Medulla oblongata (tissue), 1 donor: ENCODE measurements at regions not wholly inside any gene's neighbourhood (a gene's known extent, or its start where the extent isn't known, plus 50 kb on each side); places are given as distances from the start of the nearest gene placed in this dataset.

ENCODE experiments used
- DNase-seq: peaks from one replicate; pipeline ENCODE4 v3.0.0-alpha.2; 2015; ENCODE audit errors: extremely low spot score

GRCh38 chr5:2493356-2493755 is 258.1 kb downstream of the IRX2 start:
- no peak for DNase-seq

- no peak for DNase-seq
These were observed 259.0 kb downstream of the IRX2 start for GRCh38 chr5:2492476-2492875.

- no peak for DNase-seq
These were observed 259.6 kb downstream of the IRX2 start for GRCh38 chr5:2491846-2492245.

- DNase-seq, result no peak
These were observed 262.2 kb downstream of the IRX2 start for GRCh38 chr5:2489306-2489705.

GRCh38 chr5:2488593-2488992 is 262.9 kb downstream of the IRX2 start:
- no peak for DNase-seq

GRCh38 chr5:2487152-2487763 is 264.2 kb downstream of the IRX2 start:
- DNase-seq, result no peak

- no peak for DNase-seq
These were observed 265.1 kb downstream of the IRX2 start for GRCh38 chr5:2486373-2486772.

- no peak for DNase-seq
These were observed 268.7 kb downstream of the IRX2 start for GRCh38 chr5:2482778-2483177.

GRCh38 chr5:2480871-2481270 is 270.6 kb downstream of the IRX2 start:
- DNase-seq, result no peak

- DNase-seq, result no peak
These were observed 275.6 kb downstream of the IRX2 start for GRCh38 chr5:2475902-2476301.

- no peak for DNase-seq
These were observed 278.8 kb downstream of the IRX2 start for GRCh38 chr5:2472670-2473069.

- DNase-seq, result no peak
These were observed 280.2 kb downstream of the IRX2 start for GRCh38 chr5:2471152-2471879.

GRCh38 chr5:2466966-2467365 is 284.5 kb downstream of the IRX2 start:
- DNase-seq, result no peak

- no peak for DNase-seq
These were observed 286.1 kb downstream of the IRX2 start for GRCh38 chr5:2465383-2465782.

- DNase-seq, result no peak
These were observed 287.3 kb downstream of the IRX2 start for GRCh38 chr5:2464141-2464540.

GRCh38 chr5:2461701-2462691 is 289.5 kb downstream of the IRX2 start:
- DNase-seq, result no peak

- no peak for DNase-seq
These were observed 291.4 kb downstream of the IRX2 start for GRCh38 chr5:2460098-2460497.

GRCh38 chr5:2459251-2459650 is 292.2 kb downstream of the IRX2 start:
- no peak for DNase-seq

- no peak for DNase-seq
These were observed 295.6 kb downstream of the IRX2 start for GRCh38 chr5:2455878-2456277.

- DNase-seq, result no peak
These were observed 296.6 kb downstream of the IRX2 start for GRCh38 chr5:2454876-2455275.

GRCh38 chr5:2453781-2454180 is 297.7 kb downstream of the IRX2 start:
- no peak for DNase-seq

- DNase-seq, result no peak
These were observed 300.4 kb downstream of the IRX2 start for GRCh38 chr5:2451100-2451499.
